ENCODE measurements at regions not wholly inside any gene's neighbourhood (a gene's known extent, or its start where the extent isn't known, plus 50 kb on each side); places are given as distances from the start of the nearest gene placed in this dataset.
"Not testable (repeated sequence)": the region's sequence is repeated elsewhere in the genome, so short reads cannot be mapped to it uniquely, and the experiment has no call there.

DNA sequence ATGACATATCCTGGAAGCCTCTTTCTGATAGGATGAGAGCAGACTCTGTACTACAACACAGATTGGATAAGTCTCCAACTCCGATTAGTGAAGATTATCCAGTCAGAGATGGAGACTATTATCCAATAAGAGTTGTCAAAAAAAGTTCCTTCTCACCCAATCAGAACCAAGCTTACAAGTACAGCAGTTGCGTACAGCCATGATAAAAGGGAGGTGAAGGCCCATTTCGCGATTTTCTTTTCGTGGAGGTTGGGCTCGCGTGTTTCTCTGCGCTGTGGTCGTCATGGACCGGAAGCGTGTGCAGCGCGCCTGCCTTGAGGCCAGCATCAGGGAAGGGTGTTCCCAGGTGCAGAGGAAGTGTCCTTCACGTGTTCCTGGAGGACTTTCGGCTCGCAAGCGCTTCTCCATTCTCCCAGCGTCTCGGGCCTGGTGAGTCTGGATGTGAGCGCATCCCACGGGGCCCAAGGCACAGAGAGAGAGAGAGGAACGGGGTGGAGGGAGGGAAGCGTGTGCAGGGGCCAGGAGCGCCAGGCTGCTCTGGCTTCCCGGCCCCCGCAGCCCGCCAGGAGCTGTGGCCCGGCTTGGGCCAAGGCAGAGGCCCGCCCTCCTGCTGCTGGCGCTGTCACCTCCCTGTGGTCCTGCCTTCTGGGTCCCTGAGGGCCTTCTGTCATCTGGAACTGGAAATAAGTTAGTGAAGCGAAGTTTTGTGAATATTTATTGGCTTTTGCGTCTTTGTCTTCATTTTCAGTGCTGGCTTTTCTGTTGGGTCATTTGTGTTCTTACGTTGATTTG is 53.9 kb downstream of the CDRT15L2 start:
- in situ Hi-C loops (cut with HindIII; ENCODE audit: low pct_ligation_motif_present, low pct_unique_long_range_greater_than_20kb, low sequenced_read_pairs); DNase-seq: not testable (repeated sequence)

GRCh38 chr17:20640147-20640546 is 60.6 kb downstream of the CDRT15L2 start:
- in situ Hi-C loops (cut with HindIII; ENCODE audit: low pct_ligation_motif_present, low pct_unique_long_range_greater_than_20kb, low sequenced_read_pairs); DNase-seq: not testable (repeated sequence)

- in situ Hi-C loops (cut with HindIII; ENCODE audit: low pct_ligation_motif_present, low pct_unique_long_range_greater_than_20kb, low sequenced_read_pairs) = not testable (repeated sequence)
- peak; percentile 20 for DNase-seq
Observed at GRCh38 chr17:20646661-20647272, 67.2 kb downstream of the CDRT15L2 start.

DNA sequence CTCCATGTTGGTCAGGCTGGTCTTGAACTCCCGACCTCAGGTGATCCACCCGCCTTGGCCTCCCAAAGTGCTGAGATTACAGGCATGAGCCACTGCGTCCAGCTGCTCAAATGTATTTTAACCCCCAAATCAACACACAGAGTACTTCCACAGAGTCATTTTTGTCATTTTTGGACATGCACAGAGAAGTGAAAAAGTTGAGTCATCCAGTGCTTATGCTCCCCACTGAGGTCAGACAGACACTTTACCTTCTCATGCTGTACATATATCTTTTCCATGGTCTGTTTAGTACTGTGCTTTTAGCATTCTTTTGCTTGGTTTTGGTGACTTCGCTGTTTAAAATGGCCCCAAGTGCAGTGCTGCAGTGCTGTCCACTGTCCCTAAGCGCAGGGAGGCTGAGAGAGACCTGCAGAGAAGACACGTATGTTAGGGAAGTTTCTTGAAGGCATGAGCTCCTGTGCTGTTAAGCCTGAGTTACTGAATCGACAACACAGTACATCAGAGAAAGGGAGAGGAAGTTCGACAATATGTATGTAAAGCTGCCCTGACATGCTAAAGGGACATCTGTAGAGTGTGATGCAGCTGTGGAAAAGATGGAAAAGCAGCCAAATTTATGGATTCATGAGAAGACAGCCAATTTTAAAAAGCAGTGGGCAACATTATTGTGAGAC is 69.7 kb downstream of the CDRT15L2 start:
- in situ Hi-C loops (cut with HindIII; ENCODE audit: low pct_ligation_motif_present, low pct_unique_long_range_greater_than_20kb, low sequenced_read_pairs); DNase-seq: not testable (repeated sequence)

GRCh38 chr17:20651022-20651421 is 71.5 kb downstream of the CDRT15L2 start:
- DNase-seq; in situ Hi-C loops (cut with HindIII; ENCODE audit: low pct_ligation_motif_present, low pct_unique_long_range_greater_than_20kb, low sequenced_read_pairs): not testable (repeated sequence)

GRCh38 chr17:20651736-20652135 is 72.2 kb downstream of the CDRT15L2 start:
- DNase-seq; in situ Hi-C loops (cut with HindIII; ENCODE audit: low pct_ligation_motif_present, low pct_unique_long_range_greater_than_20kb, low sequenced_read_pairs): not testable (repeated sequence)

DNA sequence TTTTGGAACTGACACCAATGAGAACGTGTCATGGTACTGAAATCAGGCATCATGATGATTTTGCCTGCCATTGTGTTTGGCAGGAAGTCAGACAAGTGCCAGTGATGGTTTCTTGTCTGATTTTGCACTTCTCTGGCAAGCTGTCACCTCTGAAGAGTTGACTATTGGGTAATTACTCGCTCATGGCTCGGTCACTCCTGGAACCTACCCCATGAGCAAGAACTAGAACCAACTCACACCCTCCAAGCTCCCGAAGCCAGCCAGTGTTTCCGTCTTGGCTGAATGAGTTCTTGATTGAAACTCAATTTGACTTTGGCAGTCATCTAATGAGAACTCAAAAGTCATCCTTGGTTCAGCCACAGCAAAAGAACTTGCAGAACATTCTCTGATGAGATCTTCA is 73.9 kb downstream of the CDRT15L2 start:
- DNase-seq; in situ Hi-C loops (cut with HindIII; ENCODE audit: low pct_ligation_motif_present, low pct_unique_long_range_greater_than_20kb, low sequenced_read_pairs): not testable (repeated sequence)

DNA sequence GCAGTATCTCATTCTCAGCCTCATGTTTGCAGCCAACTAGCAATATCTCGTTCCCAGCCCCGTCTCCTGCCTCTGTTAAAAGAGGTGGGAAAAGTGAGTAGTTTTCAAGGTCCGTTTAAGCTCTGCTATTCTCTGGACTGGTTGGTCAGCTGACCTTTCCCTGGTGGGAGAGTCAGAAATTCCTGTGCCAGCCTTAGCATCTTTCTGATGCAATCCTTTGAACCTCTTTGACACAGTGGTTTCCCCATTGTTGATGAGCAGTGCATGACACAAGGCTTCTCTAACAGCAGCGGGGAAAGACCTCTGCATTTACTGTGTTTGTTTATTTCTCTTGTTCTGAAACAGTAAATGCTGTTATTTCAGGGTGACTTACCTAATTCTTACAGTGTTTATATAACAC is 74.6 kb downstream of the CDRT15L2 start:
- DNase-seq; in situ Hi-C loops (cut with HindIII; ENCODE audit: low pct_ligation_motif_present, low pct_unique_long_range_greater_than_20kb, low sequenced_read_pairs): not testable (repeated sequence)

DNA sequence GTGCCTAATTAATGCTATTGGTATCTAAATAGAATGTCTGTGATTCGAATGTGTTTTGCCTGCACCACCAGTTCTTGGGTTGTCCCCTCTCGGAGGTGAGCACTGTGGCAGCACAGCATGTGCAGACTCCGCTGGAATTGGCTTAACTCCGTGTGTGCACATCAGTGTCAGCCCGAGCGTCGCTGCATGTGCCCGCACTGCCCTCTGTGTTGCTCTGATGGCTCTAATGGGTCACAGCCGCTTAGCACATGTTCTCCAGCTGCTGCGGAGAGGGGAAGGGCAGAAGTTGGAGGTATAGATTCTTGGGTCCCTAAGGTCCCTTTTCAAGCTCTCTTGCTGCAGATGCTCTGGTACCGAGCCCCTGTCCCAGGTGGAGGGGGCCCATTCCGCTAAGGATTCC is 75.1 kb downstream of the CDRT15L2 start:
- DNase-seq = not testable (repeated sequence)

GRCh38 chr17:20665103-20665955 is 85.8 kb downstream of the CDRT15L2 start:
- DNase-seq; in situ Hi-C loops (cut with HindIII; ENCODE audit: low pct_ligation_motif_present, low pct_unique_long_range_greater_than_20kb, low sequenced_read_pairs): not testable (repeated sequence)

More for the DNA sequence above, 75.1 kb downstream of the CDRT15L2 start:
- in situ Hi-C loops (cut with HindIII; ENCODE audit: low pct_ligation_motif_present, low pct_unique_long_range_greater_than_20kb, low sequenced_read_pairs) = not testable (repeated sequence)

- DNase-seq; in situ Hi-C loops (cut with HindIII; ENCODE audit: low pct_ligation_motif_present, low pct_unique_long_range_greater_than_20kb, low sequenced_read_pairs): not testable (repeated sequence)
Observed at GRCh38 chr17:20666689-20667088, 87.2 kb downstream of the CDRT15L2 start.

DNA sequence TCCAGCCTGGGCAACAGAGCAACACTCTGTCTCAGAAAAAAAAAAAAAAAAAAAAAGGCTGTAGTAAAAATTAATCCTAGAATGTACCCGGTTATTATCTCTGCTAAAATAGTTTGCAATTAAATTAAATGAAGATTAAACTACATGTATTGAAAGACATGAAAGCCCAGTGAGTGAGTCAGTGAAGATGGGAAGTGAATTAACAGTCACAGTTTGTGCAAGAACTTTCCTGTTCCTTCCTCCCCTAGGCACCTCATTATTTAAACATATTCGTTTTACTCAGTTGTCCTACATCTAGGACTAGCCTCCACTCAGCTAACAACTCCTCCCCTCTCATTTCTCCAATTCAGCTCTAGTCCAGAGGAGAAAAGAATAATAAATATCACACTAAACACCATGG is 88.2 kb downstream of the CDRT15L2 start:
- in situ Hi-C loops (cut with HindIII; ENCODE audit: low pct_ligation_motif_present, low pct_unique_long_range_greater_than_20kb, low sequenced_read_pairs); DNase-seq: not testable (repeated sequence)

- in situ Hi-C loops (cut with HindIII; ENCODE audit: low pct_ligation_motif_present, low pct_unique_long_range_greater_than_20kb, low sequenced_read_pairs); DNase-seq: not testable (repeated sequence)
Observed at GRCh38 chr17:20668316-20668715, 88.8 kb downstream of the CDRT15L2 start.

- in situ Hi-C loops (cut with HindIII; ENCODE audit: low pct_ligation_motif_present, low pct_unique_long_range_greater_than_20kb, low sequenced_read_pairs); DNase-seq: not testable (repeated sequence)
Observed at GRCh38 chr17:20668868-20669267, 89.3 kb downstream of the CDRT15L2 start.

DNA sequence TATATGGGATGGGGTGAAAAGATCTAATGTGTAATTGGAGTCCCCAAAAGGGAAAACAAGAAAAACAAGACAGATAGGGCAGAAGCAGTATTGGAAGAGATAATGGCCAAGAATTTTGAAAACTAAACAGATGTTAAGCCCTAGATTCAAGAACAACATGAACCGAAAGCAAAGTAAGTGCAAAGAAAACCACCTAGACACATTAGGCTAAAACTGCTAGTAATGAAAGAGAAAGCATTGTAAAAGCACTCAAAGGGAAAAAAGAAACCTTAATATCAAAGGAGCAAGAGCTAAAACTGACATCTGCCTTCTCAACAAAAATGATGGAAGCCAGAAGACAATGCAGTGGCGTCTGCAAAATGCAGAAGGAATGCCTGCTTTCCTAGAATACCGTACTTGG is 91.0 kb downstream of the CDRT15L2 start:
- in situ Hi-C loops (cut with HindIII; ENCODE audit: low pct_ligation_motif_present, low pct_unique_long_range_greater_than_20kb, low sequenced_read_pairs); DNase-seq: not testable (repeated sequence)

GRCh38 chr17:20674374-20674773 is 94.8 kb downstream of the CDRT15L2 start:
- in situ Hi-C loops (cut with HindIII; ENCODE audit: low pct_ligation_motif_present, low pct_unique_long_range_greater_than_20kb, low sequenced_read_pairs) = not testable (repeated sequence)

GRCh38 chr17:20675707-20676106 is 96.2 kb downstream of the CDRT15L2 start:
- DNase-seq; in situ Hi-C loops (cut with HindIII; ENCODE audit: low pct_ligation_motif_present, low pct_unique_long_range_greater_than_20kb, low sequenced_read_pairs): not testable (repeated sequence)

More at GRCh38 chr17:20674374-20674773, 94.8 kb downstream of the CDRT15L2 start:
- DNase-seq = not testable (repeated sequence)

DNA sequence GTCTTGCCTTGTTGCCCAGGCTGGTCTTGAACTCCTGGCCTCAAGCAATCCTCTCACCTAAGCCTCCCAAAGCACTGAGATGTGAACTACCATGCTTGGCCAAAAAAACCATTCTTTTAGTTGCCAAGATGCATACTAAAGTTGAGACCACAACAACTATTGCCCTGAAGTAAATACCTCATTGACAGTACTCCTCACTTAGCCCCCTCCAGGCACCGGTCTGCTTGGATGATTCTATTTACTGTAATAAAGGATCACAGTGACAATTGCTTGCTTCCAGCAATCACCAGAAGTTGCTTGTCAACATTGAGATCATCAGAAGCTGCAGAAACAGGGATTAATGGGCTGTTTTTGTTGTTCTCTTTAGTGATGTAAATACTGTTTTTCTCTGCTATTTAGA is 97.1 kb downstream of the CDRT15L2 start:
- DNase-seq; in situ Hi-C loops (cut with HindIII; ENCODE audit: low pct_ligation_motif_present, low pct_unique_long_range_greater_than_20kb, low sequenced_read_pairs): not testable (repeated sequence)
